ENCODE measurements at regions not wholly inside any gene's neighbourhood (a gene's known extent, or its start where the extent isn't known, plus 50 kb on each side); places are given as distances from the start of the nearest gene placed in this dataset.
"Not testable (repeated sequence)": the region's sequence is repeated elsewhere in the genome, so short reads cannot be mapped to it uniquely, and the experiment has no call there.

GRCh38 chr16:21516705-21517040, 82.7 kb upstream of the METTL9 start:
- ATAC-seq: not testable (repeated sequence)

- not testable (repeated sequence) for ATAC-seq
Observed at GRCh38 chr16:21517263-21517662, 82.1 kb upstream of the METTL9 start.

GRCh38 chr16:21519361-21520133, 79.8 kb upstream of the METTL9 start:
- peak; percentile 66 to 73 for ATAC-seq

- ATAC-seq: peak; percentile 64 to 73
Observed at GRCh38 chr16:21520134-21521047, 79.0 kb upstream of the METTL9 start.

GRCh38 chr16:21521048-21521389, 78.4 kb upstream of the METTL9 start:
- ATAC-seq: not testable (repeated sequence)

DNA sequence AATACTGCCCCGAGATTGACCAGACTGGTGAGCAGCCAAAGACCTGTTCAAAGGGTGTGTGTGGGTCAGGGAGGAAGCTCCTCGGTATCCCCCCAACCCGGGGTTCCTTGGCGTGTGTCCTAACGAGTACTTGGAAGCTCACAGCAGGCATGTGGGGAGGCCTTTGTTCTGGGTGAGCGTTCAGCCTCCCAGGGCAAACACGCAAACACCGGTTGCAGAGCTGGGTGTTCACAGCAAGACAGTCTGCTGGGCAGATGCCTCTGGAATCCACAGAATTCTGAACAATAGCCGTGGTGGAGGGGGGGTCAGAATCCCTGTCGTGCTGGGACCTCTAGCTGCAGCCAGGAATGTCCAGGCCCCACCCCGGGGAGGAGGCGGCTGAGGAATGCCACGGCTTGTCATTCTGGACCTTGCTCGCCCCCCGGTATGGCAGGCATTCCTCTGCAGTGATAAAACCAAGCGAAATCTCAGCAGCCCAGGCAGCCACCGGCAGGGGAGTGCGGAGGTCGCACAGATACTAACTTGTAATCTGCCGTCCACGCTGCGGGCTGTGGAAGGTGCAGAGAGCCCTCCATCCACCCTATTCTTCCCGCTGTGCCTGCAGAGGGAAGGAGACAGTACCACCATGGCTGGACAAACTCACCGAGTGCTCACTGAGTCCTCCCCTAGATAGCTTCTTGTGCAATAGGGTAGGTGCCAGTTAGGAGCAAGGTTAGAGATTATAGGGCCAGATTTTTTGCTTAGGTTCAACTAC, 77.8 kb upstream of the METTL9 start:
- not testable (repeated sequence) for ATAC-seq

- ATAC-seq: not testable (repeated sequence)
Observed at GRCh38 chr16:21522846-21523245, 76.5 kb upstream of the METTL9 start.

GRCh38 chr16:21523411-21524067, 75.8 kb upstream of the METTL9 start:
- ATAC-seq: no peak

- no peak for ATAC-seq
Observed at GRCh38 chr16:21524068-21524751, 75.2 kb upstream of the METTL9 start.

DNA sequence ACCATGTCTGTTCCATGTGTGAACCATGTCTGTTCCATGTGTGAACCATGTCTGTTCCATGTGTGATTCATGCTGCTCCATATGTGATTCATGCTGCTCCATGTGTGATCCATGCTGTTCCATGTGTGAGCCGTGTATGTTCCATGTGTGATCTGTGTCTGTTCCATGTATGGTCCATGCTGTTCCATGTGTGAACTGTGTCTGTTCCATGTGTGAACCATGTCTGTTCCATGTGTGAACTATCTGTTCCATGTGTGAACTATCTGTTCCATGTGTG, 74.7 kb upstream of the METTL9 start:
- not testable (repeated sequence) for ATAC-seq

DNA sequence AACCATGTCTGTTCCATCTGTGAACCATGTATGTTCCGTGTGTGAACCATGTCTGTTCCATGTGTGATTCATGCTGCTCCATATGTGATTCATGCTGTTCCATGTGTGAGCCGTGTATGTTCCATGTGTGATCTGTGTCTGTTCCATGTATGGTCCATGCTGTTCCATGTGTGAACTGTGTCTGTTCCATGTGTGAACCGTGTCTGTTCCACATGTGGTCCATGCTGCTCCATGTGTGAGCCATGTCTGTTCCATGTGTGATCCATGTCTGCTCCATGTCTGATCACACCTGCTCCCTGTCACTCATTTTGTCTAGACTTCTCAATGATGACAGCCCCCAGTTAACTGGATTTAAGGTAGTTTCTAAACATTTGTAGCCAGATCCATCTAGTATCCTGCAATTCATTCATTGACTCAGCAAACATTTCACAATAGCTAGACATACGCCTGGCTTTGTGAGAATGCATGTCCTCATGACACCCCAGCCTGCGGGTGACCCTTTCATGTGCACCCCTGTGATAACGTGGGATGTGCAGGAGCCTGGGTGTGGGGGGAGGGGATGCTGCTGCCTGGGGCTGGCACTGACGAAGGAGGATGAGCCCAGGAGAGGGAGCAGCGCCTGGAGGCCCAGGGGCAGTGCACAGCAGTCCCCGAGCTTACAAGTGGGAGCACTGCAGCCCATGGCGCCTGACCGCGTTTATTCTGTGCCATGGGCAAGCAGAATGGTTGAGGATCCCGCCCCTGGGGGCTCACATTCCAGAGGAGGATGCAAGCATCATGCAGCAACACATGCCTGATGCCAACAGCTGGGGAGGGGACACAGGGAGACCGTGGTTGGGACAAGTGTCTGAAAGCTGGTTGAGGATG, 74.1 kb upstream of the METTL9 start:
- ATAC-seq: not testable (repeated sequence)

GRCh38 chr16:21525956-21526922, 73.1 kb upstream of the METTL9 start:
- not testable (repeated sequence) for ATAC-seq

DNA sequence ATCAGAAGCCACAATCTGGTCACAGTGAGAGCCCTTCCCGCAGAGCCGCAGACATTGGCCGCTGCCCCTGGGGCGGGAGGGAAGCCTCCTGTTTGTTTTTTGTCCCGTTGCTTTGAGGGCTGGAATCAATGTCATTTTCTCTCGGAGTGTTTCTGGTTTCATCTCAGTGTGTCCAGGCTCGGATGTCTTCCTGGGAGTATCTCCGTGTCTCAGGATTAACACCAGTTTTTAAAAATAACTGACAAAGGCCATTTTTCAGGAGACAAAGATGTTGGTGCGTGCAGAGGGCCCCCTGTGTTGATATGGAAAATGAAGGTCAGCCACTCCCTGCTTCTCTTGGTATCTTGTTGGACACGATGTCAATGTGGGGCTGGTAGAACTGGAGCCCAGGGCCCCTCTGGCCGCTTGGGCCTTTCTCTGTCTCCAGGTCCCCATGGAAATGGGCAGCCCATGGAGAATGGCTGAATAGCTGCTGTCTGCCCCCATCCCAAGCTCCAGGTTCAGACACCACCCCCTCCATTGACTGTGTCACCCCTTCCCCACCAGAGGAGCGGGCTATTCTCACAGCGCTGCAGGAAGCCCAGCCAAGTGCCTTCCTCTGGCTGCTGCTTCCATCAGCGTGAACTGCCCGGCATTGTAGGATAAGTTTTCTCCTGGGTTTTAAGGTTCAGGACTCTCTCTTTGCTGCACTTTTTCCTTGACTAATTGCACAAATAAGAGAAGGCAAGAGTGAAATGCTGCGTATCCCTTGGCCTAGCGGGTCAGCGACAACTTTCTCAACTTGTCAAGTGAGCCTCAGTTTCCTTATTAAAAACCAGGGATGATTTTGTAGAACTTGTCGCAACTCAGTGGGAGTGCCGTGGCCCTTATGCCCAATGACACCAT, 72.2 kb upstream of the METTL9 start:
- no peak for ATAC-seq

- not testable (repeated sequence) for ATAC-seq
Observed at GRCh38 chr16:21529060-21529658, 70.2 kb upstream of the METTL9 start.

DNA sequence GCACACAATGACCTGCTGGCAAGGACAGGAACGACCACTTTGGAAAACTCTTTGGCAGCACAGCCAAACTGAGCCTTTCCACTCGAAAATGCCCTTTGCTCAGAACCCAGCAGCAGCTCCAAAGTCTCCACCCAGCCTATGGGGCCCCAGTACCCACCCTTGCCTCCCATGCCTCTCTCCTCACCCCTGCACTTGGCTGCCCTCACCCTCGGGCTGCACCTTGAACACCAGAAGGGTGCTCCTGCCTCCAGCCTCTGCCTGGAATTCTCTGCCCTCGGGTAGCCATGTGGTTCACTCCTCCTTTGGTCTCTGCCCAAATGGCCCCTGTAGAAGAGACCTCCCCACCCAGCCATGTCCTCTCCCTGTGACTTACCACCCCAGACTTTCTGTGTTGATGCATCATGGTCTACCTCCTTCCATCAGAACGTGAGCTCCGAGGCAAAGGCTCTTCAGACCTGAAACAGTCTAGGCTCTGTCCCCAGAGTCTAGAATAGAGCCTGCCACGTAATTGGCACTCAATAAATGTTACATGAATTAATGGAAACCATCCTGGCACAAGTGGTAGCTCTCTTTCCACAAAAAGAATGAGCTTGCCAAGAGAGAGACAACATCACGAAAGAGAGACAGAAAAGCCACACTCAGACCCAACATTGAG, 68.5 kb upstream of the METTL9 start:
- ATAC-seq: not testable (repeated sequence)

DNA sequence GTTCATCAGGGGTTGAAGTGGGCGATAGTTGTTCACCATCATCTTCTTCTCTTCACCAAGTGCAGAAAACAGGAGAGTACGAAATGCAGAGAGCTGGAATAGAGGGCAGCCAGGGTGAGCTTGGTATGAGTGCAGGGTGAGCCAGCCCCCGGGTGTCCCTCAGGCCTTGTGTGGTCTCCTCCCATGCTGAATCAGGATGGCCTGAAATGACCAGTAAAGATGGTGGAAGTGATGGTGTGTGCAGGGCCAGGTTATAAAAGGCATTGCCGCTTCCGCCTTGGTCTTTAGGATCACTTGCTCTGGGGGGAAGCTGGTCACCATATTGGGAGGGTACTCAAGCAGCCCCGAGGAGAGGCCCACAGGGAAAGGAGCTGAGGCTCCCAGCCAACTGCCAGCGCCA, 66.4 kb upstream of the METTL9 start:
- not testable (repeated sequence) for ATAC-seq

GRCh38 chr16:21533474-21533873, 65.9 kb upstream of the METTL9 start:
- ATAC-seq: not testable (repeated sequence)

DNA sequence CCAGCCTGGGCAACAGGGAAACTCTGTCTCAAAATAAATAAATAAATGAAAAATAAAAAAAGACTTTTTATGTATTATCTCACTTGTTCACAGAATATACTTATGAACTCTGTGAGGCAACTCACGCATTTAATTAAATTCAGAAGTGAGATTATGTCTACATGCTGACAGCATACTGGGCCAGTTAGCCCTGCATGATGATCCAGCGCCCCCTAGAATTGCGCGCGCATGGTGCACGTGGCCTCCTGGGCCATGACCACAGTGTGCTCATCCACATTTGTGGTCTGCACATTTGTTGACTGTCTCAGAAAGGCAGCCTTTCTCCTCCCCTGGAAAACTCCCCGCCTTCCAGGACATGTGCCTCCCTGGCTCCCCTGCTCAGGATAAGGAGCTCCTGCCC, 64.8 kb upstream of the METTL9 start:
- ATAC-seq: peak in 1 of 2 donors; percentile 8
